WTC11 (cell line): ENCODE measurements at regions not wholly inside any gene's neighbourhood (a gene's known extent, or its start where the extent isn't known, plus 50 kb on each side); places are given as distances from the start of the nearest gene placed in this dataset.

ENCODE experiments used
- ATAC-seq: fragments of 200-7000 bp; cut with Tn5 transposase; 2 replicates; pipeline ENCODE4 v1.10.0; 2021; ENCODE audit warnings: mild to moderate bottlenecking, moderate library complexity
- CTCF ChIA-PET: fragments of 300-600 bp; sonication (Branson Sonifier 250); formaldehyde crosslinking; loops from one replicate; lab custom pipeline; 2021; ENCODE audit warnings: antibody characterized with exemption; lab: Charles Lee
- POLR2A ChIA-PET: fragments of 350-600 bp; sonication (Branson Sonifier 250); formaldehyde crosslinking; loops from one replicate; lab custom pipeline; 2021; ENCODE audit warnings: antibody characterized with exemption; lab: Charles Lee
- DNase-seq: peaks from one replicate; pipeline ENCODE4 v3.0.0; 2021; ENCODE audit warnings: low spot score
- H3K27ac Mint-ChIP-seq: 2 replicates; pipeline ENCODE4 v1.8.0; 2021; ENCODE audit warnings: mixed read lengths
- H3K27me3 Mint-ChIP-seq: 2 replicates; pipeline ENCODE4 v1.8.0; 2021; ENCODE audit warnings: low read depth, mild to moderate bottlenecking, moderate library complexity, mixed read lengths
- H3K36me3 Mint-ChIP-seq: 2 replicates; pipeline ENCODE4 v1.8.0; 2021; ENCODE audit warnings: mixed read lengths
- H3K4me1 Mint-ChIP-seq: 2 replicates; pipeline ENCODE4 v1.8.0; 2022; ENCODE audit warnings: mixed read lengths
- H3K4me3 Mint-ChIP-seq: 2 replicates; pipeline ENCODE4 v1.8.0; 2021; ENCODE audit warnings: mild to moderate bottlenecking, moderate library complexity, mixed read lengths
- H3K9me3 Mint-ChIP-seq: 2 replicates; pipeline ENCODE4 v1.8.0; 2021; ENCODE audit warnings: mixed read lengths
- ESRRA ChIP-seq: sonication (generic); formaldehyde crosslinking; IDR thresholded peaks from 2 replicates; pipeline ENCODE4 v1.8.1; 2022; ENCODE audit warnings: mild to moderate bottlenecking, missing genetic modification reagents, borderline replicate concordance
- GRHL2 ChIP-seq: fragments of 250-450 bp; sonication (Bioruptor Pico); IDR thresholded peaks from 2 replicates; pipeline ENCODE4 v1.8.0; 2022; ENCODE audit warnings: mild to moderate bottlenecking, moderate library complexity; ENCODE audit not compliant: insufficient replicate concordance, severe bottlenecking
- KAT7 ChIP-seq: sonication (generic); formaldehyde crosslinking; IDR thresholded peaks from 2 replicates; pipeline ENCODE4 v1.8.1; 2023; ENCODE audit warnings: missing genetic modification reagents, mild to moderate bottlenecking, borderline replicate concordance
- NFATC4 ChIP-seq: fragments of 250-450 bp; sonication (Bioruptor Pico); IDR thresholded peaks from 2 replicates; pipeline ENCODE4 v1.9.0; 2021; ENCODE audit warnings: mild to moderate bottlenecking
- NFYB ChIP-seq: sonication (generic); formaldehyde crosslinking; conservative IDR thresholded peaks from 2 replicates; pipeline ENCODE4 v1.8.0; 2022; ENCODE audit warnings: low read depth, missing genetic modification reagents
- NR3C1 ChIP-seq: sonication (generic); formaldehyde crosslinking; conservative IDR thresholded peaks from 2 replicates; pipeline ENCODE4 v1.8.1; 2023; ENCODE audit warnings: low read depth, mild to moderate bottlenecking, missing genetic modification reagents
- RORB ChIP-seq: fragments of 250-450 bp; sonication (Bioruptor Pico); IDR thresholded peaks from 2 replicates; pipeline ENCODE4 v1.9.0; 2021; ENCODE audit warnings: mild to moderate bottlenecking
- SMAD3 ChIP-seq: sonication (generic); formaldehyde crosslinking; IDR thresholded peaks from 2 replicates; pipeline ENCODE4 v1.8.0; 2022; ENCODE audit warnings: missing genetic modification reagents, mild to moderate bottlenecking, borderline replicate concordance
- TP53 ChIP-seq: sonication (generic); formaldehyde crosslinking; IDR thresholded peaks from 2 replicates; pipeline ENCODE4 v1.8.1; 2023; ENCODE audit warnings: mild to moderate bottlenecking, missing genetic modification reagents
- ZBTB21 ChIP-seq: sonication (generic); formaldehyde crosslinking; IDR thresholded peaks from 2 replicates; pipeline ENCODE4 v1.8.1; 2023; ENCODE audit warnings: mild to moderate bottlenecking, missing genetic modification reagents, borderline replicate concordance
- ZNF263 ChIP-seq: sonication (generic); formaldehyde crosslinking; IDR thresholded peaks from 2 replicates; pipeline ENCODE4 v1.8.1; 2022; ENCODE audit warnings: low read depth, mild to moderate bottlenecking, moderate library complexity, missing genetic modification reagents
- TF ChIP-seq, protein P1 (sequence below): sonication (generic); formaldehyde crosslinking; IDR thresholded peaks from 2 replicates; pipeline ENCODE4 v1.8.1; 2023; ENCODE audit warnings: mild to moderate bottlenecking, missing genetic modification reagents
- TF ChIP-seq, protein P2 (sequence below): fragments of 250-450 bp; sonication (Bioruptor Pico); conservative IDR thresholded peaks from 2 replicates; pipeline ENCODE4 v1.9.0; 2021; ENCODE audit warnings: mild to moderate bottlenecking
- TF ChIP-seq, protein P3 (sequence below): sonication (generic); formaldehyde crosslinking; conservative IDR thresholded peaks from 2 replicates; pipeline ENCODE4 v1.8.1; 2023; ENCODE audit warnings: mild to moderate bottlenecking, low read depth, missing genetic modification reagents, moderate library complexity
- TF ChIP-seq, protein P4 (sequence below): fragments of 250-450 bp; sonication (Bioruptor Pico); IDR thresholded peaks from 2 replicates; pipeline ENCODE4 v1.9.0; 2021; ENCODE audit warnings: mild to moderate bottlenecking, borderline replicate concordance
- TF ChIP-seq, protein P5 (sequence below): sonication (generic); formaldehyde crosslinking; IDR thresholded peaks from 2 replicates; pipeline ENCODE4 v1.8.0; 2023; ENCODE audit warnings: mild to moderate bottlenecking, missing genetic modification reagents
- TF ChIP-seq, protein P6 (sequence below): sonication (generic); formaldehyde crosslinking; IDR thresholded peaks from 2 replicates; pipeline ENCODE4 v1.8.1; 2023; ENCODE audit warnings: mild to moderate bottlenecking, missing genetic modification reagents, moderate library complexity
- TF ChIP-seq, protein P7 (sequence below): sonication (generic); formaldehyde crosslinking; IDR thresholded peaks from 2 replicates; pipeline ENCODE4 v1.8.0; 2022; ENCODE audit warnings: mild to moderate bottlenecking, missing genetic modification reagents
- TF ChIP-seq, protein P8 (sequence below): sonication (generic); formaldehyde crosslinking; IDR thresholded peaks from 2 replicates; pipeline ENCODE4 v1.8.1; 2022; ENCODE audit warnings: mild to moderate bottlenecking, moderate library complexity, missing genetic modification reagents

DNA sequence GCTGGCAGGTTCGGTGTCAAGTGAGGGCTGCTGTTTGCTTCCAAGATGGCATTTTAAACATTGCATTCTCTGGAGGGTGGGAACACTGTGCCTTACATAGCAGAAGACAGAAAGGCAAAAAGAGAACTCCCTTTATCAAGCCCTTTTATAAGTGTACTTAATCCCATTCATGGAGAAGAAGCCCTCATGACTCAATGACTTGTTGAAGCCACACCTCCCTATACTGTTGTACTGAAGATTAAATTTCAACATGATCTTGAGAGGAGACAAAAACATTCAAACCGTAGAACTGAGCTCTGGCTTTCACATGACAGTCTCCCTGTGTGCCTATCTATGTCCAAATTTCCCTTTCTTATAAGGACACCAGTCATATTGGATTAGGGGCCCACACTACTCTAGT, 443.4 kb upstream of the CDIN1 start:
- ATAC-seq (no peak), DNase-seq (no peak)
- Mint-ChIP-seq H3K36me3 (0 out of 2 replicates have a peak, but pooled peaks cover 3% of the 10 kb centered on the region), H3K27ac (no peak overlapping the region), H3K9me3 (peaks cover 17% of the 10 kb centered on the region), H3K4me3 (no peak overlapping the region), H3K27me3 (no peaks in the 10 kb centered on the region), H3K4me1 (no peaks in the 10 kb centered on the region)
- POLR2A ChIA-PET, result no interaction called here
- CTCF ChIA-PET, result no interaction called here
- no peak for TF ChIP-seq NFATC4
- TF ChIP-seq TP53 (CRISPR knock-in tag), result no peak
- no peak for TF ChIP-seq ESRRA (CRISPR knock-in tag)
- TF ChIP-seq GRHL2 (CRISPR knock-in tag), result no peak
- TF ChIP-seq KAT7 (CRISPR knock-in tag), result no peak
- TF ChIP-seq, protein P1, sequence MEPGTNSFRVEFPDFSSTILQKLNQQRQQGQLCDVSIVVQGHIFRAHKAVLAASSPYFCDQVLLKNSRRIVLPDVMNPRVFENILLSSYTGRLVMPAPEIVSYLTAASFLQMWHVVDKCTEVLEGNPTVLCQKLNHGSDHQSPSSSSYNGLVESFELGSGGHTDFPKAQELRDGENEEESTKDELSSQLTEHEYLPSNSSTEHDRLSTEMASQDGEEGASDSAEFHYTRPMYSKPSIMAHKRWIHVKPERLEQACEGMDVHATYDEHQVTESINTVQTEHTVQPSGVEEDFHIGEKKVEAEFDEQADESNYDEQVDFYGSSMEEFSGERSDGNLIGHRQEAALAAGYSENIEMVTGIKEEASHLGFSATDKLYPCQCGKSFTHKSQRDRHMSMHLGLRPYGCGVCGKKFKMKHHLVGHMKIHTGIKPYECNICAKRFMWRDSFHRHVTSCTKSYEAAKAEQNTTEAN, result no peak
- TF ChIP-seq SMAD3 (CRISPR knock-in tag), result no peak
- no peak for TF ChIP-seq NR3C1 (CRISPR knock-in tag)
- no peak for TF ChIP-seq ZNF263 (CRISPR knock-in tag)
- TF ChIP-seq NFYB, result no peak
- TF ChIP-seq, protein P2, sequence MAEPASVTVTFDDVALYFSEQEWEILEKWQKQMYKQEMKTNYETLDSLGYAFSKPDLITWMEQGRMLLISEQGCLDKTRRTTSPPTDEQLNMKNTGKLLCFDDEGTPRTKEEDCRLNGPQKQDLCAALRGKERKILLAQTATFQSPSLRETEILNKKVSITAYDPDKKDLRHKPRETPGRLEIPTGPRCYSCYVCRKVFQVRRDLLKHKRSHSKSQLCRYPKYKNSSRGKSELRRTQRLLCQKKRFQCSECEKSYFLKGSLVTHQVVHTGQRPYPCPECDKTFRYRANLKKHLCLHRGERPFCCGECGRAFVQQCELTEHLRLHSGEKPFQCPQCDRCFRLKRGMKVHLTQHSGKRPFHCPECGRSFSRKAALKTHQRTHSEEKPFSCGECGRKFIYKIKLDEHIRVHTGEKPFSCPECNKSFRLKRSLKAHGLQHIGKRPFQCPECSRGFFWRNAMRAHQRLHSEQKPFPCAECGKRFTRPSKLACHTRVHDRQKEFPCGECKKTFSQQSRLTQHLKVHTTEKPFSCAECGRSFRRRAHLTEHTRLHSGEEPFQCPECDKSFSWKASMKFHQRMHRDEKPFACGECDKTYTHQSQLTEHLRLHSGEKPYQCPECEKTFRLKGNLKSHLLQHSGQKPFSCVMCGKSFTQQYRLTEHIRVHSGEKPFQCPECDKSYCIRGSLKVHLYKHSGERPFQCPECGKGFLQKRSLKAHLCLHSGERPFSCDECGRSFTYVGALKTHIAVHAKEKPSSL (CRISPR knock-in tag), result no peak
- TF ChIP-seq, protein P3, sequence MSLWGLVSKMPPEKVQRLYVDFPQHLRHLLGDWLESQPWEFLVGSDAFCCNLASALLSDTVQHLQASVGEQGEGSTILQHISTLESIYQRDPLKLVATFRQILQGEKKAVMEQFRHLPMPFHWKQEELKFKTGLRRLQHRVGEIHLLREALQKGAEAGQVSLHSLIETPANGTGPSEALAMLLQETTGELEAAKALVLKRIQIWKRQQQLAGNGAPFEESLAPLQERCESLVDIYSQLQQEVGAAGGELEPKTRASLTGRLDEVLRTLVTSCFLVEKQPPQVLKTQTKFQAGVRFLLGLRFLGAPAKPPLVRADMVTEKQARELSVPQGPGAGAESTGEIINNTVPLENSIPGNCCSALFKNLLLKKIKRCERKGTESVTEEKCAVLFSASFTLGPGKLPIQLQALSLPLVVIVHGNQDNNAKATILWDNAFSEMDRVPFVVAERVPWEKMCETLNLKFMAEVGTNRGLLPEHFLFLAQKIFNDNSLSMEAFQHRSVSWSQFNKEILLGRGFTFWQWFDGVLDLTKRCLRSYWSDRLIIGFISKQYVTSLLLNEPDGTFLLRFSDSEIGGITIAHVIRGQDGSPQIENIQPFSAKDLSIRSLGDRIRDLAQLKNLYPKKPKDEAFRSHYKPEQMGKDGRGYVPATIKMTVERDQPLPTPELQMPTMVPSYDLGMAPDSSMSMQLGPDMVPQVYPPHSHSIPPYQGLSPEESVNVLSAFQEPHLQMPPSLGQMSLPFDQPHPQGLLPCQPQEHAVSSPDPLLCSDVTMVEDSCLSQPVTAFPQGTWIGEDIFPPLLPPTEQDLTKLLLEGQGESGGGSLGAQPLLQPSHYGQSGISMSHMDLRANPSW (CRISPR knock-in tag), result no peak
- no peak for TF ChIP-seq ZBTB21 (CRISPR knock-in tag)

DNA sequence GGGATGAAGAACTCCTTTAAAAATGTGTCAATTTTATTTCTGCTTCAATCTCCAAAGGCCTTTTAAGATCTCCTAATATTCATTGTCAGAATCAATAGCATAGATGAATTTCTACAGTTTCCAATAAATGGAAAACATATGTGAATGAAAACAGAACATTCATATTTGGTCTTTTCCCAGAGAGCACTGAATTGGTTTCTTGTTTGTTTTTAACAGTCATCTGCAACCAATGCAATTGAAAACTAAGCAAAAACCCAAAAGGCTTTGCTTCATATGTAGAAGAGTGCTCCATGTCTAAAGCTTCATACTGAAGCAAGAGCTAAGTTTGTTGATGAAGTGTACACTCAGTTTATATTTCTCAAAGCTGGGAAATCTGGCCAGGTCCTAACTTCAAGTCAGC, 426.5 kb upstream of the CDIN1 start:
- Mint-ChIP-seq H3K9me3 (peaks cover 18% of the 10 kb centered on the region), H3K27me3 (peaks cover 2% of the 10 kb centered on the region; the same call in 1 of the 2 replicates), H3K4me3 (no peak overlapping the region), H3K36me3 (no peaks in the 10 kb centered on the region), H3K27ac (no peak overlapping the region), H3K4me1 (0 out of 2 replicates have a peak, but pooled peaks cover 4% of the 10 kb centered on the region)
- no peak for DNase-seq
- ChIA-PET CTCF (no interaction called here), POLR2A (no interaction called here)
- ATAC-seq, result no peak
- TF ChIP-seq, protein P4, sequence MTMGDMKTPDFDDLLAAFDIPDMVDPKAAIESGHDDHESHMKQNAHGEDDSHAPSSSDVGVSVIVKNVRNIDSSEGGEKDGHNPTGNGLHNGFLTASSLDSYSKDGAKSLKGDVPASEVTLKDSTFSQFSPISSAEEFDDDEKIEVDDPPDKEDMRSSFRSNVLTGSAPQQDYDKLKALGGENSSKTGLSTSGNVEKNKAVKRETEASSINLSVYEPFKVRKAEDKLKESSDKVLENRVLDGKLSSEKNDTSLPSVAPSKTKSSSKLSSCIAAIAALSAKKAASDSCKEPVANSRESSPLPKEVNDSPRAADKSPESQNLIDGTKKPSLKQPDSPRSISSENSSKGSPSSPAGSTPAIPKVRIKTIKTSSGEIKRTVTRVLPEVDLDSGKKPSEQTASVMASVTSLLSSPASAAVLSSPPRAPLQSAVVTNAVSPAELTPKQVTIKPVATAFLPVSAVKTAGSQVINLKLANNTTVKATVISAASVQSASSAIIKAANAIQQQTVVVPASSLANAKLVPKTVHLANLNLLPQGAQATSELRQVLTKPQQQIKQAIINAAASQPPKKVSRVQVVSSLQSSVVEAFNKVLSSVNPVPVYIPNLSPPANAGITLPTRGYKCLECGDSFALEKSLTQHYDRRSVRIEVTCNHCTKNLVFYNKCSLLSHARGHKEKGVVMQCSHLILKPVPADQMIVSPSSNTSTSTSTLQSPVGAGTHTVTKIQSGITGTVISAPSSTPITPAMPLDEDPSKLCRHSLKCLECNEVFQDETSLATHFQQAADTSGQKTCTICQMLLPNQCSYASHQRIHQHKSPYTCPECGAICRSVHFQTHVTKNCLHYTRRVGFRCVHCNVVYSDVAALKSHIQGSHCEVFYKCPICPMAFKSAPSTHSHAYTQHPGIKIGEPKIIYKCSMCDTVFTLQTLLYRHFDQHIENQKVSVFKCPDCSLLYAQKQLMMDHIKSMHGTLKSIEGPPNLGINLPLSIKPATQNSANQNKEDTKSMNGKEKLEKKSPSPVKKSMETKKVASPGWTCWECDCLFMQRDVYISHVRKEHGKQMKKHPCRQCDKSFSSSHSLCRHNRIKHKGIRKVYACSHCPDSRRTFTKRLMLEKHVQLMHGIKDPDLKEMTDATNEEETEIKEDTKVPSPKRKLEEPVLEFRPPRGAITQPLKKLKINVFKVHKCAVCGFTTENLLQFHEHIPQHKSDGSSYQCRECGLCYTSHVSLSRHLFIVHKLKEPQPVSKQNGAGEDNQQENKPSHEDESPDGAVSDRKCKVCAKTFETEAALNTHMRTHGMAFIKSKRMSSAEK, result no peak
- TF ChIP-seq, protein P5, sequence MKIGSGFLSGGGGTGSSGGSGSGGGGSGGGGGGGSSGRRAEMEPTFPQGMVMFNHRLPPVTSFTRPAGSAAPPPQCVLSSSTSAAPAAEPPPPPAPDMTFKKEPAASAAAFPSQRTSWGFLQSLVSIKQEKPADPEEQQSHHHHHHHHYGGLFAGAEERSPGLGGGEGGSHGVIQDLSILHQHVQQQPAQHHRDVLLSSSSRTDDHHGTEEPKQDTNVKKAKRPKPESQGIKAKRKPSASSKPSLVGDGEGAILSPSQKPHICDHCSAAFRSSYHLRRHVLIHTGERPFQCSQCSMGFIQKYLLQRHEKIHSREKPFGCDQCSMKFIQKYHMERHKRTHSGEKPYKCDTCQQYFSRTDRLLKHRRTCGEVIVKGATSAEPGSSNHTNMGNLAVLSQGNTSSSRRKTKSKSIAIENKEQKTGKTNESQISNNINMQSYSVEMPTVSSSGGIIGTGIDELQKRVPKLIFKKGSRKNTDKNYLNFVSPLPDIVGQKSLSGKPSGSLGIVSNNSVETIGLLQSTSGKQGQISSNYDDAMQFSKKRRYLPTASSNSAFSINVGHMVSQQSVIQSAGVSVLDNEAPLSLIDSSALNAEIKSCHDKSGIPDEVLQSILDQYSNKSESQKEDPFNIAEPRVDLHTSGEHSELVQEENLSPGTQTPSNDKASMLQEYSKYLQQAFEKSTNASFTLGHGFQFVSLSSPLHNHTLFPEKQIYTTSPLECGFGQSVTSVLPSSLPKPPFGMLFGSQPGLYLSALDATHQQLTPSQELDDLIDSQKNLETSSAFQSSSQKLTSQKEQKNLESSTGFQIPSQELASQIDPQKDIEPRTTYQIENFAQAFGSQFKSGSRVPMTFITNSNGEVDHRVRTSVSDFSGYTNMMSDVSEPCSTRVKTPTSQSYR, result no peak
- TF ChIP-seq, protein P6, sequence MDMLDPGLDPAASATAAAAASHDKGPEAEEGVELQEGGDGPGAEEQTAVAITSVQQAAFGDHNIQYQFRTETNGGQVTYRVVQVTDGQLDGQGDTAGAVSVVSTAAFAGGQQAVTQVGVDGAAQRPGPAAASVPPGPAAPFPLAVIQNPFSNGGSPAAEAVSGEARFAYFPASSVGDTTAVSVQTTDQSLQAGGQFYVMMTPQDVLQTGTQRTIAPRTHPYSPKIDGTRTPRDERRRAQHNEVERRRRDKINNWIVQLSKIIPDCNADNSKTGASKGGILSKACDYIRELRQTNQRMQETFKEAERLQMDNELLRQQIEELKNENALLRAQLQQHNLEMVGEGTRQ (CRISPR knock-in tag), result no peak
- TF ChIP-seq, protein P7, sequence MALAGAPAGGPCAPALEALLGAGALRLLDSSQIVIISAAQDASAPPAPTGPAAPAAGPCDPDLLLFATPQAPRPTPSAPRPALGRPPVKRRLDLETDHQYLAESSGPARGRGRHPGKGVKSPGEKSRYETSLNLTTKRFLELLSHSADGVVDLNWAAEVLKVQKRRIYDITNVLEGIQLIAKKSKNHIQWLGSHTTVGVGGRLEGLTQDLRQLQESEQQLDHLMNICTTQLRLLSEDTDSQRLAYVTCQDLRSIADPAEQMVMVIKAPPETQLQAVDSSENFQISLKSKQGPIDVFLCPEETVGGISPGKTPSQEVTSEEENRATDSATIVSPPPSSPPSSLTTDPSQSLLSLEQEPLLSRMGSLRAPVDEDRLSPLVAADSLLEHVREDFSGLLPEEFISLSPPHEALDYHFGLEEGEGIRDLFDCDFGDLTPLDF (CRISPR knock-in tag), result no peak
- TF ChIP-seq, protein P8, sequence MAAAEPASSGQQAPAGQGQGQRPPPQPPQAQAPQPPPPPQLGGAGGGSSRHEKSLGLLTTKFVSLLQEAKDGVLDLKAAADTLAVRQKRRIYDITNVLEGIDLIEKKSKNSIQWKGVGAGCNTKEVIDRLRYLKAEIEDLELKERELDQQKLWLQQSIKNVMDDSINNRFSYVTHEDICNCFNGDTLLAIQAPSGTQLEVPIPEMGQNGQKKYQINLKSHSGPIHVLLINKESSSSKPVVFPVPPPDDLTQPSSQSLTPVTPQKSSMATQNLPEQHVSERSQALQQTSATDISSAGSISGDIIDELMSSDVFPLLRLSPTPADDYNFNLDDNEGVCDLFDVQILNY (CRISPR knock-in tag), result no peak
- no peak for TF ChIP-seq RORB (CRISPR knock-in tag)
- no peak for TF ChIP-seq ESRRA (CRISPR knock-in tag)
